HFFc6 (cell line): ENCODE measurements at regions not wholly inside any gene's neighbourhood (a gene's known extent, or its start where the extent isn't known, plus 50 kb on each side); places are given as distances from the start of the nearest gene placed in this dataset.

Source experiments
- DNase-seq: peaks from one replicate; pipeline ENCODE4 v3.0.0-alpha.2; 2018
- H3K27ac Mint-ChIP-seq: 2 replicates; pipeline ENCODE4 v1.8.0; 2020; ENCODE audit warnings: mild to moderate bottlenecking, mixed read lengths
- H3K27me3 Mint-ChIP-seq: 2 replicates; pipeline ENCODE4 v1.8.0; 2021; ENCODE audit warnings: mild to moderate bottlenecking, moderate library complexity, mixed read lengths; ENCODE audit not compliant: insufficient read depth
- H3K36me3 Mint-ChIP-seq: 2 replicates; pipeline ENCODE4 v1.8.0; 2021; ENCODE audit warnings: low read depth, mixed read lengths
- H3K4me1 Mint-ChIP-seq: 2 replicates; pipeline ENCODE4 v1.8.0; 2020; ENCODE audit warnings: low read depth, mixed read lengths
- H3K4me3 Mint-ChIP-seq: 2 replicates; pipeline ENCODE4 v1.8.0; 2020; ENCODE audit warnings: mild to moderate bottlenecking, moderate library complexity, mixed read lengths
- H3K9me3 Mint-ChIP-seq: 2 replicates; pipeline ENCODE4 v1.8.0; 2020; ENCODE audit warnings: mild to moderate bottlenecking, mixed read lengths
- CTCF ChIP-seq: fragments of 200-600 bp; sonication (generic); IDR thresholded peaks from 2 replicates; pipeline ENCODE4 v1.5.0; 2021; ENCODE audit warnings: antibody characterized with exemption, mild to moderate bottlenecking

DNA sequence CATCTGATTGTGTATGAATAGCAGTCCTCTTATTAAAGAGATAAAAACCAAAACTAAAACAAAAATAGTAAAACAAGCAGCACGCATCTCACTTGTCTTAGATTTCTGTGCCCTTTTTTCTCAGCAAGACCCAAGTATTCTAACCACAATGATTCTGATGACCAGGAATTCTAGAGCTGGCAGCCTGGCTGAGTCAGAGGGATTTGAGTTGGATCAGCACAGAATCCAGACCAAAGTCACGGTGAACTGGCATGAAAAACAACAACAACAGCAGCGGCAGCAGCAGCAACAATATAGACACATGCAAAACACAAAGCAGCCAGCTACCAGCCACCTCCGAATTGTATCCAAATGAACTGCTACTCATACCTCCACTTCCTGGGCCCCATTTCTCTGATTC lies 360.5 kb downstream of the KCNRG start:
- no peak for TF ChIP-seq CTCF
- H3K27me3 Mint-ChIP-seq = peaks cover 15% of the 10 kb centered on the region

DNA sequence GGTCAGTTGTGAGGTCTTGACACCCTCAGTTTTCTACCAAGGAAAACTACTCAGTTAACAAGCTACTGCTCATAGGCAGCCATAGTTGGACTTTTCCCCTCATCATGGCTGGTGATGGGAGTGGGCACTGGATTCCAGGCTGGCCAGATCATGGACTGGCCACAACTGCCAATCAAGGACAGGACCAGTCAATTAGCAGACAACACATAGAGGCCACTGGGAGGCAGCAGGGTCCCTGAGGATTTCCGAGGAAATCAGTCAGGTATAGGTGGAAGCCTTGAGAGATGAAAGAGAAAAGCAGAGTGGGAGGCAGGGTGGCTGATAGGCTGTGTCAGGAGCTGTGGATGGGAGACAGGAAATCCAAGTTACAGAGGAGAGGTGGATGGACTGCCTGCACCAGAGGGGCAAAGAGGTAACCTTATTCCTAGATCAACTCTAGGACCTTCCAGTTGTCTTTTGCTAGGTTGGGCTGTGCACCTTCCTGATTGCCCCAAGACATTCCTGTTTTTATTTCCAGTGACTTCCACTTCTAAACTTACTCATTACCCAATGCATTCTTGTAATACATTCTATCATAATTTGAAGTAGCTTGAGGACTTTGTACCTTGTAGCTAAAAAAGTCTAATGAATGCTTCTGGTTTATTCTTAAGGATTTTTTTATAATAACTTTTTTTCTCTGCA lies 361.8 kb downstream of the KCNRG start:
- Mint-ChIP-seq H3K9me3 (peaks cover 14% of the 10 kb centered on the region), H3K4me1 (peaks cover 10% of the 10 kb centered on the region), H3K4me3 (no peak overlapping the region), H3K27ac (no peak overlapping the region), H3K27me3 (peaks cover 8% of the 10 kb centered on the region), H3K36me3 (peaks cover 12% of the 10 kb centered on the region)
- no peak for TF ChIP-seq CTCF
- DNase-seq = no peak

More for the DNA sequence above, 360.5 kb downstream of the KCNRG start:
- peak; percentile 79 for DNase-seq
- Mint-ChIP-seq H3K4me1 (peaks cover 10% of the 10 kb centered on the region), H3K4me3 (peak overlapping the region; percentile 52), H3K27ac (no peak overlapping the region; the same call in 1 of the 2 replicates), H3K9me3 (peaks cover 7% of the 10 kb centered on the region), H3K36me3 (peaks cover 6% of the 10 kb centered on the region)

- Mint-ChIP-seq H3K4me1 (peaks cover 10% of the 10 kb centered on the region), H3K27ac (no peak overlapping the region), H3K9me3 (peaks cover 14% of the 10 kb centered on the region), H3K4me3 (no peak overlapping the region), H3K36me3 (peaks cover 12% of the 10 kb centered on the region), H3K27me3 (peaks cover 7% of the 10 kb centered on the region)
- DNase-seq = no peak
- no peak for TF ChIP-seq CTCF
Measured at GRCh38 chr13:50377726-50378270, 362.6 kb downstream of the KCNRG start.

GRCh38 chr13:50378509-50379044 lies 363.3 kb downstream of the KCNRG start:
- TF ChIP-seq CTCF = no peak
- Mint-ChIP-seq H3K9me3 (peaks cover 14% of the 10 kb centered on the region), H3K27me3 (peaks cover 9% of the 10 kb centered on the region), H3K36me3 (peaks cover 12% of the 10 kb centered on the region), H3K27ac (no peak overlapping the region), H3K4me1 (peaks cover 10% of the 10 kb centered on the region), H3K4me3 (no peak overlapping the region)
- no peak for DNase-seq

- no peak for DNase-seq
- Mint-ChIP-seq H3K4me3 (no peak overlapping the region), H3K27ac (no peak overlapping the region), H3K9me3 (peaks cover 14% of the 10 kb centered on the region), H3K4me1 (peaks cover 10% of the 10 kb centered on the region), H3K36me3 (peaks cover 12% of the 10 kb centered on the region), H3K27me3 (peaks cover 9% of the 10 kb centered on the region)
- TF ChIP-seq CTCF = no peak
Measured at GRCh38 chr13:50379584-50379983, 364.3 kb downstream of the KCNRG start.
